ENCODE measurements at regions not wholly inside any gene's neighbourhood (a gene's known extent, or its start where the extent isn't known, plus 50 kb on each side); places are given as distances from the start of the nearest gene placed in this dataset.

GRCh38 chr6:126764671-126765070, 353.8 kb upstream of the RSPO3 start:
- DNase-seq, result no peak

GRCh38 chr6:126766820-126767219, 351.7 kb upstream of the RSPO3 start:
- no peak for DNase-seq

- no peak for DNase-seq
These were observed 350.8 kb upstream of the RSPO3 start for GRCh38 chr6:126767711-126768110.

- DNase-seq, result no peak
These were observed 348.3 kb upstream of the RSPO3 start for GRCh38 chr6:126770176-126770575.

- DNase-seq, result no peak
These were observed 345.2 kb upstream of the RSPO3 start for GRCh38 chr6:126773112-126773805.

GRCh38 chr6:126779331-126779730, 339.1 kb upstream of the RSPO3 start:
- DNase-seq, result no peak

- no peak for DNase-seq
These were observed 336.9 kb upstream of the RSPO3 start for GRCh38 chr6:126781582-126781981.

GRCh38 chr6:126784161-126784790, 334.2 kb upstream of the RSPO3 start:
- DNase-seq, result no peak

- DNase-seq, result no peak
These were observed 332.2 kb upstream of the RSPO3 start for GRCh38 chr6:126786262-126786661.

GRCh38 chr6:126787635-126788034, 330.8 kb upstream of the RSPO3 start:
- no peak for DNase-seq

GRCh38 chr6:126788861-126789365, 329.6 kb upstream of the RSPO3 start:
- no peak for DNase-seq

- DNase-seq, result no peak
These were observed 326.0 kb upstream of the RSPO3 start for GRCh38 chr6:126792340-126793085.

GRCh38 chr6:126795161-126795560, 323.3 kb upstream of the RSPO3 start:
- DNase-seq, result no peak

GRCh38 chr6:126797981-126798380, 320.5 kb upstream of the RSPO3 start:
- DNase-seq, result no peak

- no peak for DNase-seq
These were observed 314.7 kb upstream of the RSPO3 start for GRCh38 chr6:126803769-126804168.

GRCh38 chr6:126804332-126805064, 314.0 kb upstream of the RSPO3 start:
- DNase-seq, result peak; percentile 41 to 61 (median 44)

- no peak for DNase-seq
These were observed 312.6 kb upstream of the RSPO3 start for GRCh38 chr6:126805861-126806260.

GRCh38 chr6:126807876-126808275, 310.6 kb upstream of the RSPO3 start:
- DNase-seq, result no peak

GRCh38 chr6:126811321-126811720, 307.1 kb upstream of the RSPO3 start:
- DNase-seq, result no peak

- no peak for DNase-seq
These were observed 306.5 kb upstream of the RSPO3 start for GRCh38 chr6:126812010-126812409.

GRCh38 chr6:126812651-126813050, 305.8 kb upstream of the RSPO3 start:
- DNase-seq, result no peak

GRCh38 chr6:126820634-126821033, 297.8 kb upstream of the RSPO3 start:
- no peak for DNase-seq

- DNase-seq, result no peak
These were observed 296.8 kb upstream of the RSPO3 start for GRCh38 chr6:126821706-126822105.

All from suppressor macrophage treated with lipopolysaccharide for 1 hour (primary cell).